ES-I3 (cell line): ENCODE measurements at regions not wholly inside any gene's neighbourhood (a gene's known extent, or its start where the extent isn't known, plus 50 kb on each side); places are given as distances from the start of the nearest gene placed in this dataset.

Experiments
- H3K36me3 ChIP-seq: 2 replicates; pipeline ENCODE4 v1.6.1; 2013; ENCODE audit warnings: mild to moderate bottlenecking, low read length, control low read depth, moderate library complexity; ENCODE audit not compliant: insufficient read depth
- H3K4me1 ChIP-seq: 2 replicates; pipeline ENCODE4 v1.6.1; 2013; ENCODE audit warnings: mild to moderate bottlenecking, control low read depth, low read length; ENCODE audit not compliant: insufficient read depth
- H3K9ac ChIP-seq: 2 replicates; pipeline ENCODE4 v1.6.1; 2013; ENCODE audit warnings: low read depth, mild to moderate bottlenecking, low read length, moderate library complexity
- H3K9me3 ChIP-seq: 2 replicates; pipeline ENCODE4 v1.6.1; 2013; ENCODE audit warnings: mild to moderate bottlenecking, low read length, moderate library complexity; ENCODE audit not compliant: control insufficient read depth, insufficient read depth

- H3K9me3 ChIP-seq: no peaks in the 10 kb centered on the region; the same call in 1 of the 2 replicates
- H3K36me3 ChIP-seq: no peaks in the 10 kb centered on the region
- no peak overlapping the region for H3K9ac ChIP-seq
- H3K4me1 ChIP-seq: peaks cover 3% of the 10 kb centered on the region
These were observed 203.2 kb downstream of the LTN1 start for GRCh38 chr21:28789523-28789922.

- no peaks in the 10 kb centered on the region for H3K36me3 ChIP-seq
- H3K4me1 ChIP-seq: no peaks in the 10 kb centered on the region
- H3K9me3 ChIP-seq: no peaks in the 10 kb centered on the region; the same call in 1 of the 2 replicates
- no peak overlapping the region for H3K9ac ChIP-seq
These were observed 204.6 kb downstream of the LTN1 start for GRCh38 chr21:28788030-28788429.

- no peaks in the 10 kb centered on the region; the same call in 1 of the 2 replicates for H3K9me3 ChIP-seq
- H3K4me1 ChIP-seq: no peaks in the 10 kb centered on the region
- no peaks in the 10 kb centered on the region for H3K36me3 ChIP-seq
- H3K9ac ChIP-seq: no peak overlapping the region
These were observed 209.0 kb downstream of the LTN1 start for GRCh38 chr21:28783641-28784185.

GRCh38 chr21:28781602-28782276 is 210.9 kb downstream of the LTN1 start:
- no peaks in the 10 kb centered on the region for H3K4me1 ChIP-seq
- no peaks in the 10 kb centered on the region; the same call in 1 of the 2 replicates for H3K9me3 ChIP-seq
- no peaks in the 10 kb centered on the region for H3K36me3 ChIP-seq
- H3K9ac ChIP-seq: no peak overlapping the region

GRCh38 chr21:28779914-28780313 is 212.8 kb downstream of the LTN1 start:
- Histone ChIP-seq H3K9ac (no peak overlapping the region), H3K9me3 (no peaks in the 10 kb centered on the region), H3K4me1 (no peaks in the 10 kb centered on the region), H3K36me3 (no peaks in the 10 kb centered on the region)

DNA sequence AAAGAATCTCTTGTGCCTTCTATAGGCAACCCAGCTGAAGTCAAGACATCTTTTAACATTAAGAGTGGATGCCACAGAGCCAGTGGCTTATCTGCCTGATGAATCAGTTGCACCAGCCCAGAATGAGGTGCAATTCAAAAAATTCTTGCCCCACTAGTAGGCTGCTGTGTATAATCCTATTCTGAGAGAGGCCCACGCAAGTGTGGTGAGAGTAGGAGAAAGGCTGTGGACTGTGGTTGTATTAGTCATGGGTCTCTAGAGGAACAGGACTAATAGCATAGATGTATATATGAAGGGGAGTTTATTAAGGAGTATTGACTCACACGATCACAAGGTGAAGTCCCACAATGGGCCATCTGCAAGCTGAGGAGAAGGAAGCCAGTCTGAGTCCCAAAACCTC is 216.4 kb downstream of the LTN1 start:
- H3K36me3 ChIP-seq: no peaks in the 10 kb centered on the region
- H3K4me1 ChIP-seq: no peaks in the 10 kb centered on the region
- H3K9me3 ChIP-seq: no peaks in the 10 kb centered on the region
- no peak overlapping the region for H3K9ac ChIP-seq

GRCh38 chr21:28775071-28775470 is 217.6 kb downstream of the LTN1 start:
- Histone ChIP-seq H3K36me3 (no peaks in the 10 kb centered on the region), H3K9me3 (no peaks in the 10 kb centered on the region)

GRCh38 chr21:28773036-28773435 is 219.6 kb downstream of the LTN1 start:
- Histone ChIP-seq H3K4me1 (no peaks in the 10 kb centered on the region), H3K36me3 (no peaks in the 10 kb centered on the region), H3K9ac (no peak overlapping the region), H3K9me3 (no peaks in the 10 kb centered on the region)

More at GRCh38 chr21:28775071-28775470, 217.6 kb downstream of the LTN1 start:
- Histone ChIP-seq H3K9ac (no peak overlapping the region), H3K4me1 (no peaks in the 10 kb centered on the region)

DNA sequence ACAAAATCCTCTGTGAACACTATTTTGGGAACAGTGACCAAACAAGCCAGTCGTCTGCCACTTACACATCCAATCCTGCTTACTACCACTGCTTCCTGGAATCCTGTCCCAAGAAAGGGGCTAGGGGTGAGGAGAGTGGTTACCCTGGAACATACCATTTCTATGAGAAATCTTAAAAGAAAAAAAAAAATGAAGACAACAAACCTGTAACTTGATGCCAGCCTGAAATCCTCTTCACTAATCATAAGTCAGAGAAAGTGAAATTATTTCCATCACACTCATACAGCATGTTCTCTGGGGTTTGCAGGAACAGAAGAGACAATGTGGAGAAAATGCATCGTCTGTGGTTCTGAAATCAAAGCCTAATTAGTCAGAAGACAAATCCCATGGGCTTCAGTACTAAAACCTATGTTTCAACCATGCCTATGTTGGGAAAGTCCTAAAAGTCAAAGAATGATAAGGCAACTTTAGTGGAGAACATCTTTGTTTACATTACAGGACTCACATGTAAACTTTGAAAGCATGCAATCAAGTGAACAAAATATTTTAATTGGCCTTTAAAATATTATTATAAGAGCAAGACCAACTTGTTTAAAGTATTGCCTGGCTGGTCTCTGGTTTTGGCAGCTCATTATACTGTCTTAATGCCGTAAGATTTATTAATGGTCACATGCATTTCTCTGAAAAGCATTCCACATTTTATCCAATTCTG is 220.7 kb downstream of the LTN1 start:
- H3K36me3 ChIP-seq: no peaks in the 10 kb centered on the region
- H3K9me3 ChIP-seq: no peaks in the 10 kb centered on the region
- H3K4me1 ChIP-seq: no peaks in the 10 kb centered on the region
- no peak overlapping the region for H3K9ac ChIP-seq

- Histone ChIP-seq H3K9me3 (no peaks in the 10 kb centered on the region), H3K36me3 (no peaks in the 10 kb centered on the region), H3K9ac (no peak overlapping the region), H3K4me1 (no peaks in the 10 kb centered on the region)
These were observed 221.6 kb downstream of the LTN1 start for GRCh38 chr21:28770867-28771661.

- no peaks in the 10 kb centered on the region for H3K36me3 ChIP-seq
These were observed 223.0 kb downstream of the LTN1 start for GRCh38 chr21:28769683-28770082.

GRCh38 chr21:28768753-28769152 is 223.9 kb downstream of the LTN1 start:
- Histone ChIP-seq H3K36me3 (no peaks in the 10 kb centered on the region), H3K4me1 (no peaks in the 10 kb centered on the region), H3K9me3 (no peaks in the 10 kb centered on the region), H3K9ac (no peak overlapping the region)

More at GRCh38 chr21:28769683-28770082, 223.0 kb downstream of the LTN1 start:
- H3K4me1 ChIP-seq: no peaks in the 10 kb centered on the region
- no peaks in the 10 kb centered on the region for H3K9me3 ChIP-seq
- H3K9ac ChIP-seq: no peak overlapping the region

DNA sequence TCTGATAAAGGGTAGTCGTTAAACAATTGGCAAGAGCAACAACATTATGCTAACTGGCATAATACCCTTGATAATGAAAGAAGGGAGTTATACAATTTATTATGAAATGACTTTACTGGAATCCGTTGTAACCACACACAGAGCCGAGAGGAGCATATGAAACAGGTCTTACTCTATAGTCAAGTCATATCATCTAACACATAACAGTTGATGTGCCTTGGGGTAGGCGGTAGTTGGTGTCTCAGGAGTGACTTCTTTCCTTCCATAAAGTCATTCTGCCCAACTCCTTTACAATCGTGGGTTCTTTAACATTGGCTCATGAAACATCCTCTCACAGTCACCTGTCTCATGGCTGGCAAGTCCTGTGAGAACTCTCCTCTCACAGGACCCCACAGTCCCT is 225.2 kb downstream of the LTN1 start:
- Histone ChIP-seq H3K9me3 (no peaks in the 10 kb centered on the region), H3K36me3 (no peaks in the 10 kb centered on the region), H3K9ac (no peak overlapping the region), H3K4me1 (no peaks in the 10 kb centered on the region)

GRCh38 chr21:28763809-28764418 is 228.8 kb downstream of the LTN1 start:
- Histone ChIP-seq H3K9me3 (no peaks in the 10 kb centered on the region), H3K4me1 (no peaks in the 10 kb centered on the region), H3K9ac (no peak overlapping the region), H3K36me3 (no peaks in the 10 kb centered on the region)
